IPS DF 19.7 (cell line): ENCODE measurements at regions not wholly inside any gene's neighbourhood (a gene's known extent, or its start where the extent isn't known, plus 50 kb on each side); places are given as distances from the start of the nearest gene placed in this dataset.
A peak's percentile ranks its signal among the peaks of the same experiment; 100 is the strongest.
"Not testable (repeated sequence)": the region's sequence is repeated elsewhere in the genome, so short reads cannot be mapped to it uniquely, and the experiment has no call there.

Source experiments
- DNase-seq: peaks from one replicate; pipeline ENCODE4 v3.0.0-alpha.2; 2013; ENCODE audit warnings: low read depth, low spot score

DNA sequence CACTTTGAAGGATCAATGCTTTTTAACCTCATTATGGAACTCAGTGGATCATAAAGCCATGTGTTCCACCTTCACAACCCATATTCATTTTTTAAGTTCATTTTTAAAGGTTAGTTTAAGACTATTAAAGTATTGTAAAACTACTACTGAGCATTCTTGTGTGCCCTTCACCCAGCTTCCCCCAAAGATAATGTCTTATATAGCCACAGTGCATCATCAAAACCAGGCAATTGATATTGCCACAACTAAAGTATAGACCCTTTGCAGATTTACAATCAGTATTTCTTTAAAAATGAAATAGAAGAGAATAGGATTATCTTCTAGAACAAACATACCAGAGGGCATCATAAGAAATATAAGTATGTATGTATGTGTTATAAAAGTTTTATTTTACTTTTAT, 597.1 kb downstream of the CCSER2 start:
- no peak for DNase-seq

GRCh38 chr10:84933402-84933801, 605.0 kb downstream of the CCSER2 start:
- no peak for DNase-seq

DNA sequence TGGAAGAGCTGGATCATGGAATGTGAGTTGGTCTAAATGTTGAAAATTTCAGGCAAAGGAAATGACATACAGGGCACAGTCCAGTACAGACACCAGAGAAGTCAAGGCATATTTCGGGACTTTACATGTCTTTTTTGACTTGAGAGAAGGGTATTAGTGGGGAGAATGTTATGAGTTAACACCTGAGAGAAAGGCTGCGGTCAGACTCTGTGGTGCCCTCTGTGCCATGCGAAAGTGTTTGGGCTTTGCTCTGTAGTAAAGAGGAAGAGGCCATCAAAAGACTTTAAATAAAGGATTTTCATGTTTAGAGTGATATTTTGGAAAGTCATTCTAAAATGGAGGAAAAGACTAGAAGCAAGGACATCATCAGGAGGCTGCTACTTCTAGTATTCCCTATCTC, 607.4 kb downstream of the CCSER2 start:
- no peak for DNase-seq

DNA sequence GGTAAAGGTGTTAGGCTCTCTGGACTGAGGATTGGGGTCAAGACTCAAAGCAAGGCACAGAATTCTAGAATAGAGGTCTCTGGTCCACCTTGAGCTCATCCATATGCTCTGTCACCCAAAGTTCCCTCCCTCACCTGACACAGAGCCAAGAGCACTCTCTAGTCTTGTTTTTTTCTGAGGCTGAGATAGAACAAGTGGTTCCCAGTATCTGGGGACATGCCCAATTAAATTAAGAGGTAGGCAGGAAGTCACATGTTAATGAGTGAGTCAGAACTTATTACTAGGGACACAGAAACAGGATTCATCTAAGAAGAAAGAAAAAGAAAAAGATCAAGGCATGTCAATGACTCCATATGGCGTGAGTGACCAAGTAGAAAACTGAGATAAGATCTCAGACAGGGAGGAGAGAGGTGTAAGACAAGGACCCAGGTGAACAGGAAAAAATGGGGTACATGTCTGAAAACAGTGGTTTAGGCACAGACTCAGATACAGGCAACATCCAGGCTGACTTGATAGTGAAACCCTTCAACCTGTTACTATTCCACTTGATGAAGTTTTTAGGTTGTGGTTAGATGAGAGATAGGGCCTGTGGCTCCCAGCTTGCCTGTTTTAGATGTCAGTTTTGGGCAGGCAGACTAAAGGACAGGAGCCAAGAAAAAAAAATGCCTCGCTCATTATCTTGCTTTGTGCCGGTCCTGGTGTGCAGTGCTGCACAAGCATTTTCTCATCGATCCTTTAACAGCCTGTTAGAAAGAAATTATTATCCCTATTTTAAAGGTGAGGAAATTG, 609.9 kb downstream of the CCSER2 start:
- DNase-seq: no peak

- no peak for DNase-seq
Observed at GRCh38 chr10:84943541-84943940, 615.2 kb downstream of the CCSER2 start.

DNA sequence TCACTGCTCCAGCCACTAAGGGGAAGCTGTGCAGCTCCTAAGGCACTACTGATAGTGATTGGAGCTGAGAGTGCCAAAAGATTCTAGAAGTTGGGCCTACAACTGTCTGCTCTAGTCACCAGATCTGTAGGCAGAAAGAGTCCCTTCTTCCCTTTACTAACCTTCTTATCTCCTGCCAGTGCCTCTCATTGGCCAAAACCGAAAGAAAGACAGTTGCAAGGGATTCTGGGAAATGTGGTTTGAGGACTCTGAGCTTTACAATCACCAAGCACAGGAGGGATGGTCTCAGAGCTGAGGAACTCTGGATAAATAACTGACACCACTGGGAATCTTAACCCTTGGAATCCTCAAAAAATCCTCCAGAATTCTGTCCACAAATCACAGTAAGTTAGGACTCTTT, 615.8 kb downstream of the CCSER2 start:
- peak; percentile 20 for DNase-seq

- no peak for DNase-seq
Observed at GRCh38 chr10:84945791-84946190, 617.4 kb downstream of the CCSER2 start.

- DNase-seq: no peak
Observed at GRCh38 chr10:84946904-84947303, 618.5 kb downstream of the CCSER2 start.

- DNase-seq: no peak
Observed at GRCh38 chr10:84948644-84949043, 620.3 kb downstream of the CCSER2 start.

DNA sequence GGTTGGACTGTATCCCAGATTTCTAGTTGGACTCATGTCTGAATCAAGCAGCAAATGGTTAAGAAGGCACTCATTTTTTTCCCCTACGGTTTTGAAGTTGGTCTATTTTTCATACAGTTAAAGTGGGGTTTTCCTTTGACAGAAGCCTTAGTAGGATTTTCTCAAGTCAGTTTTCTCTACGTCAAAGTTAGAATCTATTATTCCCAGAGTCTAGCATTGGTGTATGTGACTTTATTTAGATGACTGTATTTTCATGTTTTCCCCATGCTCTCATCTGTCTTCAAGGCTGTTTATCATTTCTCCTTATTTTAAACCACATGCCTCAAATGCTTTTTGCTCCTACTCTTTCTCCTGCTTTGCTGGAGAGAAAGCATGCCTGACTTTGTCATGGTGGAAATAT, 623.2 kb downstream of the CCSER2 start:
- DNase-seq: no peak

- DNase-seq: no peak
Observed at GRCh38 chr10:84957427-84957826, 629.0 kb downstream of the CCSER2 start.

DNA sequence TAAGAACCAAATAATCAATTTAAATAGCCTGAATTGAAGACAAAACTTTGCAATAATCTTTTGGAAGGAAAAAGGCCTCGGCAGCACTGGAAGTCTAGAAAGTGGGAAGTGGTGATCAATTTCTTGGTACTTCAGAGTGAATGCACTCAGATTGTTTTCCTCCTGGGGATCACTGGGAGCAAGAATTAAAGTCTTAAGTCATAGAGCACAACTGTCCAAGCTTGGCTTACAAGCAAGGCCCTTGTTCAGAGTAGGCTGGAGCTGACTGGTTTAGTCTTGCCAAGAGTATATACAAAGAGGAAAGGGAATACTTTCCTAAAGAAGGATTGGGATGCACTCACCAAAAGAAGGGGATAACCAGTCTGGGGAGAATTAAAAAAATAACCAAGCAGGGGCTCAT, 637.1 kb downstream of the CCSER2 start:
- DNase-seq: no peak

DNA sequence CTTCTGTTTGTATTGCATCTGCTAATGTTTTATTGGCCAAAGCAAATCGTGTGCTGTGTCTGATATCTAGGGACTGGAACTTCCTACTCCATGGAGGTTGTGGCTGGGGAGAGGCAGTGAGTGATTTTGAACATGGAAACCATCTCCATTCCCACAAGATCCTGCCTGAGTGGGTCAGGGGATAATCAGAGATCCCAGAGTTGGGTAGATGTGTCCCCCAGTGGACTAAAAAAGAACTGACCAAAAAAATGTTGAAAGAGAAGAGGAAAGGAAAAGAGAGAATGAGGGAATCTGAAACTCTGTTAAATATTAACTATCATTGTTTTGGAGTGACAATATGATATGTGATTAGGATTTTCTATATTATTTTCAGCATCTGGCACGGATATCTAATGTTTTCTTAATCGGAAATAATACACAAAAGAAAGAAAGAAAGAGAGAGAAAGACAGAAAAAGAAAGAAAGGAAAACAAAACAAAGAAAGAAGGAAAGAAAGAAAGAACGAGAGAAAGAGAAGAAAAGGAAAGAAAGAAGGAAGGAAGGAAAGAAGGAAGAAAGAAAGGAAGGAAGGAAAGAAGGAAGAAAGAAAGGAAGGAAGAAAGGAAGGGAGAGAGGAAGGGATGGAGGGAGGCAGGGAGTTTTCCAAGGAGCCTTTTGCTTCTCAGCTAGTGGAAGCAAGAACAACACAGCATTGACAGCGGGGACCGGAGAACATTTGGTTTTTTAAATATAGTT, 638.5 kb downstream of the CCSER2 start:
- DNase-seq: no peak

DNA sequence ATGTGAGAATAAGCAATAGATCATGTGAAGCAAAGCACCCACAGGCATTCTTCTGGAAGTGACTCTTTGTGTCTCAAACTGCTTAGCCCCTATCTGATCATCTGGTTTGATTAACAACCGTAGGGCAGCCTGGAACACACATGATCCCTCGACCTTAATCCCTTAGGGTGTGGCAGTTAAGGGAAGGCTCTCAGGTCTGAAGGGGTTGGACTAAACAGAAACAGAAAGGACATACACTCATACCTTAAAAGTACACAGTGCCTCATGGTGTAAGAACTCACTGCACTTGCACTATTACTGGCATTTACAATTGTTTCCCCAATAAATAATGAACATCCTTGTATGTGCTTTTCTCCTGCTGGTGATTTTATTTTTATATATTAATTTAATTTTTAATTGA, 640.9 kb downstream of the CCSER2 start:
- DNase-seq: not testable (repeated sequence)

- DNase-seq: no peak
Observed at GRCh38 chr10:84987039-84987438, 658.6 kb downstream of the CCSER2 start.

DNA sequence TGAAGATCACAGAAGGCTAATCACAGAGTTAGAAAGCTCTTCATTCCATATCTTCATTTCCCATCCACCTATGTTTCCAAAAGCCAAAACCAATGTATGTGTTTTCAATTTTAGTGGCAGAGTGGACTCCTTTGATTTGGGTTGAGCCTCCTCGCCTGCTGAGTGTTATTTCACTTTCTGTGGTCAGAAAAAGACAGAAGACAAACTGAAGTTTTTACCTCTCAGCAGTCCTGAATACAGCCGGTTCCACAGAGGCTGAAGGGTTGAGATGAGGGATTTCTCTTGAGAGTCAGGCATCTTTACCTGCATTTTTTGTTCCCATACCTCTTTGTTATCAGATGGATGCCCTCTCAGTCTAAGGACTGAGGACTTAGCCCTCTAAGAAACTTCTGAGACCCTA, 659.6 kb downstream of the CCSER2 start:
- DNase-seq: no peak

DNA sequence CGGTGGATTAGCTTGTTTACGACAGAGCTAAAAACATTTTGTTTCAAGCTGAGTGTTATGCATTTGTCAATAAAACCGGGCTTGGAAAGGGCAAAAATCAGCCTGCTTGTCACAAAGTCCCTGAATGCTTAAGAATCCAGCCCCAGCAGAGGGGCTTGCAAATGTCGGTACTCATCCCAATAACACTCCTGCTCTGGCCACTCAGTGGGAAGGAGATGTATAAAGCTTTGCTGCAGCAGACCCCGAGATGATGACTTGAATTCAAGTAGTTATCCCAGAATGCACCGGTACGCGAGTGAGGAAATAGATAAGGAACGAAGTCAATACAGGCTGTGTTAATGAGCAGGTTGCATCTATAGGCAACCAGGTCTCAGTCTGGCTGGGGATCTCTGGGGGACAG, 662.3 kb downstream of the CCSER2 start:
- DNase-seq: no peak

- DNase-seq: no peak
Observed at GRCh38 chr10:84991301-84991700, 662.9 kb downstream of the CCSER2 start.

- no peak for DNase-seq
Observed at GRCh38 chr10:84993251-84994035, 665.1 kb downstream of the CCSER2 start.

- no peak for DNase-seq
Observed at GRCh38 chr10:84994722-84995121, 666.3 kb downstream of the CCSER2 start.

- no peak for DNase-seq
Observed at GRCh38 chr10:84996580-84996979, 668.2 kb downstream of the CCSER2 start.

DNA sequence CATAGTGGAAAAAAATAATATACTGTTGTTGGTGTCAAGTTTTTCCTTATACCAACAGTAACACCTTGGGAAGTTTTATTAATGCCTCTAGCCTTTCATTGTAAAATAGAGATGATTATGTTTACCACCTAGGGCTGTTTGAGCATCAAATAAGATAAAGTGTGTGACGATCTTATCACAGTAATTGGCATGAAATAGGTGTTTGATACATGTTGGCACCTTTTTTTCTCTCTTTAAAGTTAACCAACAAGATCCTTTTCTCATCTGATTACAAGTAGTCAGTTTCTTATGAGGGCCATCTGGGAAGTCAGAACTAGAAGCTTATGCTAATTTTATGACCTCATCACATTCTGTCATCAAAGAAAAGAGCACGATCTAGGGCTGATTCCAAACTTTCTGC, 669.5 kb downstream of the CCSER2 start:
- no peak for DNase-seq
